ENCODE measurements at regions not wholly inside any gene's neighbourhood (a gene's known extent, or its start where the extent isn't known, plus 50 kb on each side); places are given as distances from the start of the nearest gene placed in this dataset.
A peak's percentile ranks its signal among the peaks of the same experiment; 100 is the strongest.

GRCh38 chr13:99866781-99867180, 104.8 kb downstream of the ZIC5 start:
- Mint-ChIP-seq H3K36me3 (no peaks in the 10 kb centered on the region), H3K9me3 (no peaks in the 10 kb centered on the region), H3K27me3 (ENCODE audit: low read depth) (no peaks in the 10 kb centered on the region), H3K27ac (no peak overlapping the region), H3K4me3 (no peak overlapping the region), H3K4me1 (peaks cover 85% of the 10 kb centered on the region)
- POLR2A ChIA-PET = no interaction called here
- no peak for DNase-seq (ENCODE audit: low spot score)
- CTCF ChIA-PET = no interaction called here
- TF ChIP-seq ELF4 (CRISPR knock-in tag; IDR thresholded peaks at IDR 0.05; ENCODE audit: low read depth) (no peak), CREM (CRISPR knock-in tag; IDR thresholded peaks at IDR 0.05) (no peak)
- ATAC-seq = no peak

GRCh38 chr13:99865420-99865930, 106.1 kb downstream of the ZIC5 start:
- no peaks in the 10 kb centered on the region for H3K27me3 Mint-ChIP-seq (ENCODE audit: low read depth)
- DNase-seq (ENCODE audit: low spot score) (no peak), ATAC-seq (peak; percentile 18)
- peak overlapping the region; percentile 75 for H3K27ac Mint-ChIP-seq
- CTCF ChIA-PET = no interaction called here
- TF ChIP-seq RELA (CRISPR knock-in tag; IDR thresholded peaks at IDR 0.05; ENCODE audit: borderline replicate concordance) (no peak), ATF6 (CRISPR knock-in tag; IDR thresholded peaks at IDR 0.05) (no peak)
- H3K4me3 Mint-ChIP-seq = no peak overlapping the region
- POLR2A ChIA-PET = no interaction called here
- peaks cover 85% of the 10 kb centered on the region for H3K4me1 Mint-ChIP-seq
- H3K36me3 Mint-ChIP-seq = no peaks in the 10 kb centered on the region
- H3K9me3 Mint-ChIP-seq = no peaks in the 10 kb centered on the region

GRCh38 chr13:99864627-99864990, 107.0 kb downstream of the ZIC5 start:
- no peaks in the 10 kb centered on the region for H3K36me3 Mint-ChIP-seq
- H3K9me3 Mint-ChIP-seq = no peaks in the 10 kb centered on the region
- peaks cover 86% of the 10 kb centered on the region for H3K4me1 Mint-ChIP-seq
- H3K4me3 Mint-ChIP-seq = no peak overlapping the region
- no peak for DNase-seq (ENCODE audit: low spot score)
- no peak for TF ChIP-seq CBFB (CRISPR knock-in tag; IDR thresholded peaks at IDR 0.05; ENCODE audit: low read depth)
- TF ChIP-seq E2F4 (CRISPR knock-in tag; IDR thresholded peaks at IDR 0.05; ENCODE audit: borderline replicate concordance, low read depth) = no peak
- TF ChIP-seq ZSCAN18 (CRISPR knock-in tag; IDR thresholded peaks at IDR 0.05) = no peak
- no peak for TF ChIP-seq FOXK1 (CRISPR knock-in tag; IDR thresholded peaks at IDR 0.05)
- TF ChIP-seq ELF4 (CRISPR knock-in tag; IDR thresholded peaks at IDR 0.05; ENCODE audit: low read depth) = no peak
- TF ChIP-seq NFYB (CRISPR knock-in tag; conservative IDR thresholded peaks at IDR 0.05; ENCODE audit: low read depth) = no peak
- no peak for TF ChIP-seq JAZF1 (CRISPR knock-in tag; IDR thresholded peaks at IDR 0.05)
- no peak for TF ChIP-seq SOX15 (CRISPR knock-in tag; IDR thresholded peaks at IDR 0.05)
- no peak for TF ChIP-seq EMX1 (CRISPR knock-in tag; IDR thresholded peaks at IDR 0.05)
- TF ChIP-seq CTCF (IDR thresholded peaks at IDR 0.05) = no peak
- no peak for TF ChIP-seq ATF2 (CRISPR knock-in tag; IDR thresholded peaks at IDR 0.05; ENCODE audit: borderline replicate concordance, low read depth)
- TF ChIP-seq ZNF396 (CRISPR knock-in tag; IDR thresholded peaks at IDR 0.05; ENCODE audit: borderline replicate concordance) = no peak
- TF ChIP-seq MYBL2 (CRISPR knock-in tag; IDR thresholded peaks at IDR 0.05) = no peak
- no peak for TF ChIP-seq PREB (CRISPR knock-in tag; IDR thresholded peaks at IDR 0.05; ENCODE audit: borderline replicate concordance)
- no peak for TF ChIP-seq IRF1 (CRISPR knock-in tag; IDR thresholded peaks at IDR 0.05)
- TF ChIP-seq TCF7 (CRISPR knock-in tag; IDR thresholded peaks at IDR 0.05; ENCODE audit: low read depth) = no peak
- no peak for TF ChIP-seq USF2 (CRISPR knock-in tag; IDR thresholded peaks at IDR 0.05)
- no peak for TF ChIP-seq GRHL2 (CRISPR knock-in tag; IDR thresholded peaks at IDR 0.05; ENCODE audit: insufficient replicate concordance, severe bottlenecking)
- ATAC-seq = peak; percentile 54
- H3K27ac Mint-ChIP-seq = peak overlapping the region; percentile 68
- ChIA-PET POLR2A (no interaction called here), CTCF (no interaction called here)
- H3K27me3 Mint-ChIP-seq (ENCODE audit: low read depth) = no peaks in the 10 kb centered on the region
